ENCODE measurements at regions not wholly inside any gene's neighbourhood (a gene's known extent, or its start where the extent isn't known, plus 50 kb on each side); places are given as distances from the start of the nearest gene placed in this dataset.

- TF ChIP-seq ZBTB40 (IDR thresholded peaks at IDR 0.05) (peak; percentile 55; the same call in 1 of the 2 replicates), ZBTB40 (CRISPR knock-in tag; IDR thresholded peaks at IDR 0.05) (no peak), ZNF212 (CRISPR knock-in tag; IDR thresholded peaks at IDR 0.05) (no peak), LARP7 (IDR thresholded peaks at IDR 0.05) (no peak), HDAC2 (IDR thresholded peaks at IDR 0.05) (peak; percentile 78), ZNF586 (CRISPR knock-in tag; conservative IDR thresholded peaks at IDR 0.05) (no peak), GTF3C2 (IDR thresholded peaks at IDR 0.05; ENCODE audit: borderline replicate concordance, extremely low read depth, insufficient read length) (no peak), POLR2AphosphoS5 (IDR thresholded peaks at IDR 0.05; ENCODE audit: control insufficient read depth, insufficient read depth, low read depth, low read length) (no peak), PCBP2 (IDR thresholded peaks at IDR 0.05; ENCODE audit: low read depth, low read length, poor library complexity, severe bottlenecking) (no peak), ZBTB11 (CRISPR knock-in tag; IDR thresholded peaks at IDR 0.05) (peak in 1 of 3 experiments; percentile 57; a peak in 2 of 6 replicates), STAG1 (CRISPR knock-in tag; IDR thresholded peaks at IDR 0.05; ENCODE audit: borderline replicate concordance) (no peak)
Measured at GRCh38 chr6:44041461-44042260, 85.6 kb downstream of the MRPL14 start (continued).

Measured in K562 (cell line).